Mucosa of descending colon (tissue), 3 donors: ENCODE measurements at regions not wholly inside any gene's neighbourhood (a gene's known extent, or its start where the extent isn't known, plus 50 kb on each side); places are given as distances from the start of the nearest gene placed in this dataset.

Experiments
- ATAC-seq: fragments of 200-7000 bp; cut with Tn5 transposase; one replicate; pipeline ENCODE4 v1.9.1; 2020; ENCODE audit warnings: mild to moderate bottlenecking, moderate library complexity
- DNase-seq, 3 donors: peaks; one replicate each; pipeline ENCODE4 v3.0.0-alpha.2; 2020
- H3K36me3 ChIP-seq: fragments of 200-600 bp; one replicate; pipeline ENCODE4 v1.8.0; 2021; ENCODE audit warnings: low read depth, mild to moderate bottlenecking
- H3K4me1 ChIP-seq: fragments of 200-600 bp; one replicate; pipeline ENCODE4 v1.8.0; 2021; ENCODE audit warnings: low read depth, mild to moderate bottlenecking
- H3K4me3 ChIP-seq: fragments of 200-600 bp; one replicate; pipeline ENCODE4 v1.8.0; 2021; ENCODE audit warnings: mild to moderate bottlenecking
- H3K9me3 ChIP-seq: fragments of 200-600 bp; one replicate; pipeline ENCODE4 v1.8.0; 2021; ENCODE audit warnings: mild to moderate bottlenecking
- intact Hi-C, 2 donors: fragments of 100-400 bp; cut with DNase I in 1 of 2; cut with micrococcal nuclease in 1 of 2; formaldehyde crosslinking; loops; one replicate each; pipeline versions ENCODE4 v1.11.0 to v1.11.1; 2022; cut with DNase I, micrococcal nuclease
- TF ChIP-seq, protein P1 (sequence below): fragments of 200-600 bp; IDR thresholded peaks from one replicate; pipeline ENCODE4 v1.8.0; 2022; ENCODE audit warnings: antibody characterized with exemption, mild to moderate bottlenecking
- donor health status: DM: no; HTN: no; CAD: no; lungs with moderate emphysema.
- donor health status: DM: no; HTN: no; CAD: no.
- donor health status: DM: no; HTN: yes; CAD: no.

DNA sequence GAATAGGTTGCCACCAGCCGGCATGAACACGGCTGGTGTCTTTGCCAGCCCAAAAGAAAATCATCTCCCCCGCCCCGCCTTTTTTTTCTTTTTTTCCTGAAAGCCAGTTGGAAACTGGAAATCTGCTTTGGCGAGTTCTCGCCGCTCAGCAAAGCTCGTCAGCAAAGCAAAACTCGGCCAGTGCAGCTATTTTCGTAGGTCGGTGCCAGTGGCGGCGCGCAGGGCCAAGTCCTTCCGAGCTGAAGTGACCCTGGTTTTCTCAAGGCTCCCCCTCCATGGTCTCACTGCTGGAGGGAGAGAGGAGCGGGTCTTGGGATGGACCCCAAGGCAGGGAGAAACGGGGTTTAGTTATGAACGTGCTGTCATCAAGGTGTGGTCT, 248.4 kb upstream of the RTL1 start:
- intact Hi-C loops: no loop called here
- no peaks in the 10 kb centered on the region for H3K4me1 ChIP-seq
- no peak overlapping the region for H3K4me3 ChIP-seq
- ATAC-seq (no peak), DNase-seq (no peak)
- TF ChIP-seq, protein P1, sequence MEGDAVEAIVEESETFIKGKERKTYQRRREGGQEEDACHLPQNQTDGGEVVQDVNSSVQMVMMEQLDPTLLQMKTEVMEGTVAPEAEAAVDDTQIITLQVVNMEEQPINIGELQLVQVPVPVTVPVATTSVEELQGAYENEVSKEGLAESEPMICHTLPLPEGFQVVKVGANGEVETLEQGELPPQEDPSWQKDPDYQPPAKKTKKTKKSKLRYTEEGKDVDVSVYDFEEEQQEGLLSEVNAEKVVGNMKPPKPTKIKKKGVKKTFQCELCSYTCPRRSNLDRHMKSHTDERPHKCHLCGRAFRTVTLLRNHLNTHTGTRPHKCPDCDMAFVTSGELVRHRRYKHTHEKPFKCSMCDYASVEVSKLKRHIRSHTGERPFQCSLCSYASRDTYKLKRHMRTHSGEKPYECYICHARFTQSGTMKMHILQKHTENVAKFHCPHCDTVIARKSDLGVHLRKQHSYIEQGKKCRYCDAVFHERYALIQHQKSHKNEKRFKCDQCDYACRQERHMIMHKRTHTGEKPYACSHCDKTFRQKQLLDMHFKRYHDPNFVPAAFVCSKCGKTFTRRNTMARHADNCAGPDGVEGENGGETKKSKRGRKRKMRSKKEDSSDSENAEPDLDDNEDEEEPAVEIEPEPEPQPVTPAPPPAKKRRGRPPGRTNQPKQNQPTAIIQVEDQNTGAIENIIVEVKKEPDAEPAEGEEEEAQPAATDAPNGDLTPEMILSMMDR: no peak
- H3K36me3 ChIP-seq: no peaks in the 10 kb centered on the region
- no peaks in the 10 kb centered on the region for H3K9me3 ChIP-seq

DNA sequence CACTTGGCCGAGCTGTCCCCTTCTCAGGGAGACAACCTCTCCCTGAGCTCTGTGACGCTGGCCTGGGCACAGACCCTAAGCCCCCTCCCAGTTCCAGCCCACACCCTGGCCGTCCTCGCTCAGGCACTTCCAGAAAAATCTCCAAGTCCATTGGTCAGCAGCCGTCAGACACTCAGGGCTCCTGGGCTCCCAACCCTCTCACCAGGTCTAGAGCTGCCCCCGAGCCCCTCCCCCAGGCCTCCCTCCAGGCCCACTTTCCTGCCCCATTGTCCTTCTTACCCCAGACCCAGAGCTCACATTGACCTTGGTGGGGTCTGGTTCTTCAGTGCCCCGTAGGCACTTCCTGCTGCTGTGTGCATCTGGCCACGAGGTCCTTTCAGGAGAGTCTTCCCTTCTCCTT, 249.3 kb upstream of the RTL1 start:
- no peaks in the 10 kb centered on the region for H3K36me3 ChIP-seq
- no peak overlapping the region for H3K4me3 ChIP-seq
- DNase-seq (no peak), ATAC-seq (no peak)
- intact Hi-C loops: no loop called here
- TF ChIP-seq, protein P1: no peak
- no peaks in the 10 kb centered on the region for H3K9me3 ChIP-seq
- H3K4me1 ChIP-seq: no peaks in the 10 kb centered on the region

DNA sequence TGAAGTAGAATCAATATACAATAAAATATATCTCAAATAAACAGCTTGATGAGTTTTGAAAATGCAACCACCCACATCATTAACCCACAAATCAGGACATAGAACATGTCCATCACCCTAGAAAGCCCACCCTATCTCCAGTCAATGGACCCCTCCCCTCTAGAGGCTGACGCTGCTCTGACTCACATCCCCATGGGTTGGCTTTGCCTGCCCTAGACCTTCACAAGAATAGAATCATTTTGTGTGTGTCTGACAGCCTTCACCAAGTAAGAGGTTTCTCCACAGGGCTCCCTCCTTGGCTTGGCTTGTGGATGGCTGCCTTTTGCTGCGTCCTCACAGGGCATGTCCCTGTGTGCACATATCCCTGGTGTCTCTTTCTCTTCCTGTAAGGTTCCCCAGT, 250.2 kb upstream of the RTL1 start:
- no peak for DNase-seq
- TF ChIP-seq, protein P1: no peak
- H3K4me1 ChIP-seq: no peaks in the 10 kb centered on the region
- no peaks in the 10 kb centered on the region for H3K9me3 ChIP-seq
- intact Hi-C loops: no loop called here
- H3K4me3 ChIP-seq: no peak overlapping the region
- no peaks in the 10 kb centered on the region for H3K36me3 ChIP-seq
- ATAC-seq: no peak

DNA sequence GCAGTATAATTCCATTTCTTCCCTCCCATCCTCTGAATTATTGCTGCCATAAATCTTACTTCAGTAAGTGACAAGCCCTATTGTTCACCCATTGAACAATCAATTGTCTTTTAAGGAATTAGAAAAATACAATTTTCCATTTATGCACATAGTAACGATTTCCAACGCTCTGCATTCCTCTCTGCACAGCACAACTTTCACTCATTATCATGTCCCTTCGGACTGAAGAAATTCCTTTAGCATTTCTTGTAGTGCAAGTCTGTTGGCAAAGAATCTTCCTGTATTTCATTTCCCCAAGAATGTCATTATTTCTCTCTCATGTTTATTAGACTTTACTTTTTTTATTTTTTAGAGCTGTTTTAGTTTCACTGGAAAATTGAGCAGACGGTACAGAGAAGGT, 252.1 kb upstream of the RTL1 start:
- no peak for DNase-seq
- ATAC-seq: no peak
- H3K9me3 ChIP-seq: no peaks in the 10 kb centered on the region
- TF ChIP-seq, protein P1: no peak
- H3K4me3 ChIP-seq: no peak overlapping the region
- no peaks in the 10 kb centered on the region for H3K4me1 ChIP-seq
- H3K36me3 ChIP-seq: no peaks in the 10 kb centered on the region
- intact Hi-C loops: no loop called here

DNA sequence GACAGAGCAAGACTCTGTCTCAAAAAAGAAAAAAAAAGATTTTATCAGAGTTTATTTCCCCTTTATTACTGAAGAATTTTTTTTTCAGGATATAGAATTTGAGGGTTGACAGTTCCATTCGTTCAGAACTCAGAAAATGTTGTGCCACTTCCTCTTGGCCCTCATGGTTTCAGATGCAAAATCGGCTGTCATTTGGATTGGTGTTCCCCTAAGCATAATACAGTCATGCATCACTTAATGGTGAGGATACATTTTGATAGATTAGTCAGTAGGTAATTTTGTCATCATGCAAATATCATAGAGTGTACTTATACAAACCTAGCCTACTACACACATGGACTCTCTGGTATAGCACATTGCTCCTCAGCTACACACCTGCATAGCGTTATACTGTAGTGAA, 263.9 kb upstream of the RTL1 start:
- DNase-seq (no peak), ATAC-seq (no peak)
- no peaks in the 10 kb centered on the region for H3K4me1 ChIP-seq
- TF ChIP-seq, protein P1: no peak
- intact Hi-C loops: no loop called here
- H3K36me3 ChIP-seq: no peaks in the 10 kb centered on the region
- H3K9me3 ChIP-seq: peaks cover 14% of the 10 kb centered on the region
- H3K4me3 ChIP-seq: no peak overlapping the region

DNA sequence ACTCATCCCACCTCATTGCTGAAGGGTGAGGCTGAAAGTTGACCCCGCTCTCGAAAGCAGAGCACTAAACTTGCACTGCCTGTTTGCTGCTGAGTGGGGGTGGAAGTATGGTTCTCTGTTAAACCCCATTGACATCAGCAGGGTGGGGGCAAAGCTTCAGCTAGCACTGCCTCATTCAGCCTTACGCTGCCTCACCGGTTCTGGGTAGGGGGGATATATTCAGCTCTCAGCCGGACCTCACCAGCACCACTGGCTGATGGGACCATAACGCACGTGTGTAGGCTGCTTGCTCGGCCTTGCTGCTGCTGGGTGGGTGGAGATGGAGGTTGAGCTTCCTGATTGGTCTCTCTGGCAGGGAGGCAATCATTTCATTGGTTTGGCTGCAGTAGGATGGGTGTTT, 265.7 kb upstream of the RTL1 start:
- Histone ChIP-seq H3K4me3 (no peak overlapping the region), H3K4me1 (no peaks in the 10 kb centered on the region), H3K36me3 (no peaks in the 10 kb centered on the region), H3K9me3 (peaks cover 14% of the 10 kb centered on the region)
- intact Hi-C loops: no loop called here
- ATAC-seq (no peak), DNase-seq (no peak)
- TF ChIP-seq, protein P1: no peak
